ENCODE measurements at regions not wholly inside any gene's neighbourhood (a gene's known extent, or its start where the extent isn't known, plus 50 kb on each side); places are given as distances from the start of the nearest gene placed in this dataset.

GRCh38 chr13:108020027-108020426, 195.3 kb downstream of the LIG4 start:
- peak; percentile 5 for DNase-seq (ENCODE audit: low read depth)

DNA sequence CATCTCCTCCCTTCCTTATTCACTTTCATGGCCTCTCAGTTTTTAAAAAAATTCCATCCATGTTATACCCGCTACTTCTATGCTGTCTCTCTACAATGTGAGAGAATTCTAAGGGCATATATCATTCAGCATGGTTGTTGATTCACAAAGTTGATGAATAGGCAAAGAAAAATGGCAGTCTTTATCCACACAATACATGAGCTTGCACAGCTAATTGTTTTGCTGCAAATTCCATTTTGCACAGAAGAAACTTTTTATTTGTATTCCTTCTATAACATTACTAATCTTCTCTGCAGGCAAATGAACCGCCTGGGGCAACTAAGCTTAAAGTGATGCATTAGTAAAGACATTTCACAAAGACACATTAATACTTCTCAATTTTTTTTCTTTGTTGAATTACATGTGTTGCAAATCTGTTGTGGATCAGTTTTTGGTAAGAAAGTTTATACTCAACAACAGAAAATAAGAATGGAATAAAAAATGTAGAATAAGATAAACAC, 196.9 kb downstream of the LIG4 start:
- no peak for FAIRE-seq
- no peak for DNase-seq (ENCODE audit: low read depth)
- Histone ChIP-seq H3K27me3 (ENCODE audit: control insufficient read depth, insufficient read depth, low read length) (no peaks in the 10 kb centered on the region), H3K36me3 (ENCODE audit: control insufficient read depth, insufficient read depth, low read length) (no peaks in the 10 kb centered on the region), H3K4me3 (ENCODE audit: low read depth, low read length) (no peak overlapping the region)
- TF ChIP-seq, protein P1, sequence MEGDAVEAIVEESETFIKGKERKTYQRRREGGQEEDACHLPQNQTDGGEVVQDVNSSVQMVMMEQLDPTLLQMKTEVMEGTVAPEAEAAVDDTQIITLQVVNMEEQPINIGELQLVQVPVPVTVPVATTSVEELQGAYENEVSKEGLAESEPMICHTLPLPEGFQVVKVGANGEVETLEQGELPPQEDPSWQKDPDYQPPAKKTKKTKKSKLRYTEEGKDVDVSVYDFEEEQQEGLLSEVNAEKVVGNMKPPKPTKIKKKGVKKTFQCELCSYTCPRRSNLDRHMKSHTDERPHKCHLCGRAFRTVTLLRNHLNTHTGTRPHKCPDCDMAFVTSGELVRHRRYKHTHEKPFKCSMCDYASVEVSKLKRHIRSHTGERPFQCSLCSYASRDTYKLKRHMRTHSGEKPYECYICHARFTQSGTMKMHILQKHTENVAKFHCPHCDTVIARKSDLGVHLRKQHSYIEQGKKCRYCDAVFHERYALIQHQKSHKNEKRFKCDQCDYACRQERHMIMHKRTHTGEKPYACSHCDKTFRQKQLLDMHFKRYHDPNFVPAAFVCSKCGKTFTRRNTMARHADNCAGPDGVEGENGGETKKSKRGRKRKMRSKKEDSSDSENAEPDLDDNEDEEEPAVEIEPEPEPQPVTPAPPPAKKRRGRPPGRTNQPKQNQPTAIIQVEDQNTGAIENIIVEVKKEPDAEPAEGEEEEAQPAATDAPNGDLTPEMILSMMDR (IDR thresholded peaks at IDR 0.05; ENCODE audit: insufficient read depth, low read length, severe bottlenecking), result no peak

More at GRCh38 chr13:108020027-108020426, 195.3 kb downstream of the LIG4 start:
- H3K27me3 ChIP-seq (ENCODE audit: control insufficient read depth, insufficient read depth, low read length), result no peaks in the 10 kb centered on the region
- no peak for FAIRE-seq
- TF ChIP-seq, protein P1 (IDR thresholded peaks at IDR 0.05; ENCODE audit: insufficient read depth, low read length, severe bottlenecking), result no peak
- H3K36me3 ChIP-seq (ENCODE audit: control insufficient read depth, insufficient read depth, low read length), result no peaks in the 10 kb centered on the region
- no peak overlapping the region for H3K4me3 ChIP-seq (ENCODE audit: low read depth, low read length)

DNA sequence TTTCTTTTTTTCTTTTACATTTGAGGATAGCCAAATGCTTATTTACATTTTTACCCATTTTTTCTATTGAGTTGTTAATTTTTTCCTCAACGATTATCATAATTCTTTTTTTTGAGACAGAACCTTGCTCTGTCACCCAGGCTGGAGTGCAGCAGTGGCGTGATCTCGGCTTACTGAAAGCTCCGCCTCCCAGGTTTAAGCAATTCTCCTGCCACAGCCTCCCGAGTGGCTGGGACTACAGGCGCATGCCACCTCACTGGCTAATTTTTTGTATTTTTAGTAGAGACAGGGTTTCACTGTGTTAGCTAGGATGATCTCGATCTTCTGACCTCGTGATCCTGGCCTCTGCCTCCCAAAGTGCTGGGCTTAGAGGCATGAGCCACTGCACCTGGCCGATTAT, 208.7 kb downstream of the LIG4 start:
- FAIRE-seq, result no peak
- DNase-seq (ENCODE audit: low read depth), result no peak
- no peak overlapping the region for H3K4me3 ChIP-seq (ENCODE audit: low read depth, low read length)
- H3K36me3 ChIP-seq (ENCODE audit: control insufficient read depth, insufficient read depth, low read length), result no peaks in the 10 kb centered on the region
- TF ChIP-seq, protein P1 (IDR thresholded peaks at IDR 0.05; ENCODE audit: insufficient read depth, low read length, severe bottlenecking), result no peak
- no peaks in the 10 kb centered on the region for H3K27me3 ChIP-seq (ENCODE audit: control insufficient read depth, insufficient read depth, low read length)

- TF ChIP-seq, protein P1 (IDR thresholded peaks at IDR 0.05; ENCODE audit: insufficient read depth, low read length, severe bottlenecking), result no peak
- no peak for FAIRE-seq
These were observed 210.1 kb downstream of the LIG4 start for GRCh38 chr13:108005231-108005630.

GRCh38 chr13:108003626-108004025, 211.7 kb downstream of the LIG4 start:
- TF ChIP-seq, protein P1 (IDR thresholded peaks at IDR 0.05; ENCODE audit: insufficient read depth, low read length, severe bottlenecking), result no peak
- H3K27me3 ChIP-seq (ENCODE audit: control insufficient read depth, insufficient read depth, low read length), result no peaks in the 10 kb centered on the region
- no peak overlapping the region for H3K4me3 ChIP-seq (ENCODE audit: low read depth, low read length)
- no peak for FAIRE-seq
- H3K36me3 ChIP-seq (ENCODE audit: control insufficient read depth, insufficient read depth, low read length), result no peaks in the 10 kb centered on the region
- DNase-seq (ENCODE audit: low read depth), result peak; percentile 1

More at GRCh38 chr13:108005231-108005630, 210.1 kb downstream of the LIG4 start:
- no peaks in the 10 kb centered on the region for H3K27me3 ChIP-seq (ENCODE audit: control insufficient read depth, insufficient read depth, low read length)
- H3K4me3 ChIP-seq (ENCODE audit: low read depth, low read length), result no peak overlapping the region
- no peaks in the 10 kb centered on the region for H3K36me3 ChIP-seq (ENCODE audit: control insufficient read depth, insufficient read depth, low read length)
- DNase-seq (ENCODE audit: low read depth), result no peak

- no peaks in the 10 kb centered on the region for H3K36me3 ChIP-seq (ENCODE audit: control insufficient read depth, insufficient read depth, low read length)
- no peaks in the 10 kb centered on the region for H3K27me3 ChIP-seq (ENCODE audit: control insufficient read depth, insufficient read depth, low read length)
- H3K4me3 ChIP-seq (ENCODE audit: low read depth, low read length), result no peak overlapping the region
- FAIRE-seq, result no peak
- no peak for DNase-seq (ENCODE audit: low read depth)
- TF ChIP-seq, protein P1 (IDR thresholded peaks at IDR 0.05; ENCODE audit: insufficient read depth, low read length, severe bottlenecking), result no peak
These were observed 214.3 kb downstream of the LIG4 start for GRCh38 chr13:108000998-108001397.

Measured in bronchial epithelial cell (primary cell).